GM19452 (cell line): ENCODE measurements at regions not wholly inside any gene's neighbourhood (a gene's known extent, or its start where the extent isn't known, plus 50 kb on each side); places are given as distances from the start of the nearest gene placed in this dataset.

Experiments used
- ATAC-seq: cut with Tn5 transposase; IDR thresholded peaks from one replicate; pipeline ENCODE4 v1.9.1; 2021; ENCODE audit not compliant: unreplicated experiment

DNA sequence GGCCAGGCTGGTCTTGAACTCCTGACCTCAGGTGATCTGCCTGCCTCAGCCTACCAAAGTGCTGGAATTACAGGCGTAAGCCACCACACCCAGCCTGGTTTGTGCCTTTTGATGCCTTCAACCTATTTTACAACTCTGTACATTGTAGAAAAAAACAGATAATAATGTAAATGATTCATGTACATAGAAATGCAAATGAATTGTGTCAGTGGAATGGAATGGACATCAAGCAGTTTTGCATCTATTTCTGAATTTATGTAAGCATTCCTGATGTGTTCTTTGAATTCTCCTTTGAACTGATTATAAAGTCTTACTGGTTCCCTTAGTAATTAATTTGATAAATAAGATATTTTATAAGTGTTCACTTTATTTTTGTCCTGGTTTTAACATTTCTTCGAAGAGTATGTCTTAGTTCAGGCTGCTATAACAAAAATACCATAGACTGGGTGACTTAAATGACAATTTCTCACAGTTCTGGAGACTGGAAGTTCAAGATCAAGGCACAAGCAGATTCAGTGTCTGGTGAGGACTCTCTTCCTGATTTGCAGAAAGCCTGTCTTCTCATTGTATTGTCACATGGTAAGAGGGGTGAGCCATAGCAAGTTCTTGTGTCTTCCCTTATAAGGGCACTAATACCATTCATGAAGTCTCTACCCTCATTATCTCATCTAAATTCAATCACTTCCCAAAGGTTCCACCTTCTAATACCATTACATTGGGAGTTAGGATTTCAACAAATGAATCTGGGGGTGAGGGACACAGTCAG, 162.2 kb upstream of the S100G start:
- ATAC-seq = no peak

DNA sequence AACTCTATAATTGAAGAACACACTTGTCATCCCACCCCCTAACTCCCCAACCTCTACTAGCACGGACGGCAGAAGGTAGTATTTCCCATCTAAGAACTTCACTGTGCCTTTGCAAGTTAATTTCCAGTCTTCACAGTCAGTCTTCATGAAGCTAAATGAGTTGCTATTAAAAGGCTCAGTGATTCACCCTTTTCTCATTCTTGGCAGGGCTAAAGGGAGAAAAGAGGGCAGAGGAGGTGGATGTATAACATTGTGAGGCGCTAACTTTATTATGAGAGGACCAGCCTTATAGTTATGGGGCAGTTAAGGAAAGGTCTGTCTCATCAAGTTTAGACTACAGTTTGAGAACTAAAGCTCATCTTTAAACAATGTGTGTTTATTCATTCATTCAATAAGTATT, 161.0 kb upstream of the S100G start:
- no peak for ATAC-seq

DNA sequence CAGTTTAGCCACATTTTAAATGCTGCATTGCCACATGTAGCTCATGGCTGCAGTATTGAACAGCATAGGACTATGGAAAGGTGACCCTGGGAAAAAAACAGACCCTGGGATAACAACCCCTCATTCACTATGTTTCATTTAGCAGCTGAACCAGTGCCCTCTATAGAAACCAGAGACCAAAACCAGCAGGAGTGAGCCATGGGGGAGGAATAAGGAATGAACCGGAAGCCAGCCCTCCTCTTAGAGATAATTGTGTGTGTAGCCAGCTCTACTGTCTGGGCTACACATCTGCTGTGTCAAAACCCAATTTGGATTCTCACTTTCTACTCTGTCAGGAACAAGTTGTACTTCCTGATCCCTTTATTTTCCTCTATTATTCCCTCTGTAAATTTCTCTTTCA, 158.5 kb upstream of the S100G start:
- no peak for ATAC-seq

DNA sequence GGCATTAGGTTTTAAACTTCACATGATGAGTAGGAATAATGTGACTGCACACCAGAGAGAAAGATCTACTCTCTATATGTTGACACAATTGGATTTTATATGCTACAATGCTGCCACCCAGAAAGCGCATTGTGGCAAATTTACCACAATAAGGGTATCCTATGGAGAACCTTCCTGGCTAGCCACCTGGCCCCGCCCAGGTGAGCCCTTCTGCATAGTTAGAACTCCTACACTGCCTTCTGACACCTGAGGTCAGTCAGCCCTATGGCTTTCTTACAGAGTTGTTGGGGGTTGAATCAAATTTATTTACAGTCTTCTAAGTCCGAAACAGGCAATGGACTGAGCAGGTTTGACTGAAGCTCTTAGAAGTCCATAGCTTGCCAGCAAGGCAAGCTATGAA, 153.8 kb upstream of the S100G start:
- no peak for ATAC-seq

DNA sequence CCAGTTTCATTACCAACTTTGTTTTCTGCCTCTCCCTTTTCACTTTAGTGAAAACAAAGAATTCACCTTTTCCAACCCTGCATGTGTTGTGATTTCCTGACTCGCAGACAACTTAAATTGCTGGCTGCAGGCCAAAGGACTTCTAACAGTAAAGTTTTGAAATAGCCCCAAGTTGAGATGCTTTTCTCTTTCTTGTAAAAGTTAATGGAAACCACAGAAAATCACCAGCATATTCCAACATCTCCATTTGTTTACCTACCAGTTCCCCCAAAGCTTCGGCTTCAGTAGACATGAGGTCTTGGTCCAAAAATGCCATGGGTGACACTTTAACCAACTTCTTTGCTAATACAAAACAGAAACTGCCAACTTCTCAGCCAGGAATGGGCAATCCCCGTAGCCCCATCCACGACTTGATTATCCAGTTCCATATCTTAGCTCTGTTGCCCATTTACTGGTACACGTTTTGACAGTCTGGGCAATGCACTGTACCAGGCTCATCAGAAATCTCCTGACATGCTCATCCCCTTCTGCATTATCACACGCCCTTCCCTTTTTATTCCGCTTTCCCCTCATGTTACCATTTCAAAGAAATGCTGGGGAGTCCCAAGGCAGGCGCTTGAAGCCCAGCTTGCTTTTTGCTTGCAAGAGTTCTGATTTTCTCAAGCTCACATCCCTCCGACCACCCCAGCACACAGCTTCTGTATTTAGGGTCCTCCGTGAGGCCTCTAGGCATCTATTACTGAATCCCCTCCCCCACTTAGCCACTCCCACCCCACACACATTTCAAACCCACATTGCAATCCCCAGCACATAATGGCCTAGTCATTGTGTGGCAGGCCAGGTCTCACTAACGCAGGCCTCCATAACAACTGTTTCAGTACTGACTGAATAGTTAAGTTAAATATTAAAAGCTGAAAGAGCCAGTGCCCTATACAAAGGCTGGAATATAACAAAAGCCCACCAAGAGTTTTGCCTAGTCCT, 137.9 kb upstream of the S100G start:
- no peak for ATAC-seq

DNA sequence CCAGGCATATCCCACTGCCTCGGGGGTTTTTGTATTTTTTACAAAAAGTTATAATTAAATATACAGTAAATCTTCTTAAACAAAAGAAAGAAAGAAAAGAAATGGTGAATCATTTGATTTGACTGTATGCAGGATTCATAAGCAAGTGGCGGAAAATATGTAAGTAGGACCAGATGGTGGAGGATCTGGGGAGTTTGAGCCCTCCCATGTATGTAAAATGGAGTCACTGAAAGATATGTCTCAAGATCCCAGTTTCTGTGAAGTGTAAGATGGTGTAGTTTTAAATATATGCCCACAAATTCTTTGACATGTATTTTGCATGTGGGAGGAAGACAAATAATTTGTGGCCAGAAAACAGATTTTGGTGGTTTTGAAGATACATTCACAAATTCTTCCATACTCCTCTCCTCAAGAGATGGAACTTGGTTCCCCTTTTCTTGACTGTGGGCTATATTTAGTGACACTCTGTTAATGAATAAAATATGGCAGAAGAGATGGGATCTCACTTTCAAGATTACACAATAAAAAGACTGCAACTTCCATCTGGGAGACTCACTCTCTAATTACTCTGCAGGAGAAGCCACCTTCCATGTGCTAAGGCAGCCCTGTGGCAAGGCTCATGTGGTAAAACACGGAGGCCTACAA, 133.6 kb upstream of the S100G start:
- ATAC-seq = no peak

DNA sequence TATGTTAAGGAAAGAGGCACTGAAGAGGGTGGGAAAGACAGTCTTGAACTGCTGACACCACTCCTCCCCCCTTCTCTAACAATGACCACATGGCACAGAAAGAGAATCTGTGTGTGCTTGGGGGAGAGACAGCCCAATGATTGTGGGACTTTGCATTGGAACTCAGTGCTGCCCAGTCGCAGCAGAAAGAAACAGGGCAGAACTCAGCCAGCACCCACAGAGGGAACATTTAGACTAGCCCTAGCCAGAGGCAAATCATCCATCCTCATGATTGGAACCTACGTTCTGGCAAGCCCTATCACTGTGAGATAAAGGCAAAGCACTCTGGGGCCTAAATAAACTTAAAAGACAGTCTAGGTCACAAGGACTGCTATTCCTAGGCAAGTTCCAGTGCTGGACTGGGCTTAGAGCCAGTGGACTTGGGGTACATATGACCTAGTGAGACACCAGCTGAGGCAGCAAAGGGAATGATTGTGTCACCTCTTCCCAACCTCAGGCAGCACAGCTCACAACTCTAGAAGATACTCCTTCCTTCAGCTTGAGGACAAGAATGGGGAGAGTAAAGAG, 132.8 kb upstream of the S100G start:
- ATAC-seq = no peak

DNA sequence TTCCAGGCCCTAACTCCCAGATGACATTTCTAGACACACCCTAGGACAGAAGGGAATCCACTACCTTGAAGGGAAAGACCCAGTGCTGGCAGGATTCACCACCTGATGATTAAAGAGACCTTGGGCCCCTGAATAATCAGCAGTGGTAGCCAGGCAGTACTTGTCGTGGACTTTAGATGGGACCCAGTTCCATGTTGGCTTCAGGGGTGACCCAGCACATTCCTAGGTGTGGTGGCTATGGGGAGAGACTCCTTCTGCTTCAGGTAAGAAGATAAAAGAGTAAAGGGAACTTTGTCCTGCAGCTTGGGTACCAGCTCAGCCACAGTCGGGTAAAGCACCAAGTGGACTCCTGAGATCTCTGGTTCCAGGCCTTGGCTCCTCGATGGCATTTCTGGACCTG, 131.8 kb upstream of the S100G start:
- ATAC-seq = no peak

DNA sequence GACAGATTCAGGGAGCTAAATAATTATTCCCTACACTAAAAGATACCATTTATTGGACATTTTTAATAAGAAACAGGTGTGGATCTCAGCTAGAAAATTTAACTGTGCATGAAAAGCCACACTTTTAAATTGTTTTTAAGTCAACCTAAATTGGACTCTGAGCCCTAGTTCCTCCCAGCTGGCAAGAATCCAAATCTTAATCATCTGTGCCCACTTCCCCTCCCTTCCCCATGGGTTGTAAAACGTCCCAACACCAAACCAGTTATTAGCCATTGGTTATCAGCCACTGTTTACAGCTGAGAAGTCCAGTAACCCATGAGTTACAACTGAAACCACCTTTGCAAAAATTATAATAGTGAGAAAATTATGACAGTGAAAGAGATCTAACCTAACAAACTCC, 125.6 kb upstream of the S100G start:
- ATAC-seq = no peak

DNA sequence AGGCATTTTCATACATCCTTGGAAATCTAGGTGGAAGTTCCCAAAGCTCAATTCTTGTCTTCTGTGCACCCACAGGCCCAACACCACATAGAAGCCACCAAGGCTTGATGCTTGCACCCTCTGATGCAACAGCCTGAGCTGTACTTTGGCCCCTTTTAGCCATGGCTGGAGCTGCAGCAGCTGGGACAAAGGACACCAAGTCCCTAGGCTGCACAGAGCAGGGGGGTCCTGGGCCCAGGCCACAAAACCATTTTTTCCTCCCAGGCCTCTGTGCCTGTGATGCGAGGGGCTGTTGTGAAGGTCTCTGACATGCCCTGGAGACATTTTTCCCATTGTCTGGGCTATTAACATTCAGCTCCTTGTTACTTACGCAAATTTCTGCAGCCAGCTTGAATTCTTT, 124.0 kb upstream of the S100G start:
- no peak for ATAC-seq

DNA sequence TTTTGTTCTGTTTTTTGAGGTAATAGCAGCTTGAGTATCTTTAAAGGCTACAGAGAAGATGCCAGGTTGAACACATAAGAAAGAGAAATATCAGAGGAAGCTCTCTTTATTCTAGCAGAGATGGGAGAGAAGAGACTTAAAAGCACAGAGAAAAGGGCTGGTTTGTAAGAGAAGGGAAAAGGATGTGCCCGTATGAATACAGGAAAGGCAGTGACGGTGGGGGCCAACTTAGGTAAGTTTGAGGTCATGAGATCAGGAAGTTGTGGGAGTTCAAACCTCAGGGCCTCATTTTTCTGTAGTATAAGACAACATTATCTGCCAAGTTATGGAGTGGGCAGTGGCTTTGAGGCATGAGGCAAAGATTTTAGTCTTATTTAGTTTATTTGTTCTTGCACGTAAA, 121.3 kb upstream of the S100G start:
- no peak for ATAC-seq
